PC-3 (cell line): ENCODE measurements at regions not wholly inside any gene's neighbourhood (a gene's known extent, or its start where the extent isn't known, plus 50 kb on each side); places are given as distances from the start of the nearest gene placed in this dataset.

ENCODE experiments used
- ATAC-seq: fragments of 200-7000 bp; cut with Tn5 transposase; 2 replicates; pipeline ENCODE4 v1.9.1; 2020; ENCODE audit warnings: mild to moderate bottlenecking, moderate library complexity
- BruUV-seq: library from RNA; stranded (reverse); fragments of 400-500 nt; replicated peaks from 2 replicates; lab custom pipeline; 2021; lab: Mats Ljungman, UMichigan
- CTCF ChIA-PET: fragments of 300-600 bp; sonication (Branson Sonifier 250); formaldehyde crosslinking; loops from one replicate; lab custom pipeline; 2022; ENCODE audit warnings: antibody characterized with exemption; lab: Charles Lee
- POLR2A ChIA-PET: fragments of 300-600 bp; sonication (Branson Sonifier 250); formaldehyde crosslinking; loops from one replicate; lab custom pipeline; 2022; ENCODE audit warnings: antibody characterized with exemption; ENCODE audit not compliant: unreplicated experiment; lab: Charles Lee
- DNase-seq: peaks from one replicate; pipeline ENCODE4 v3.0.0-alpha.2; 2015
- H2AFZ ChIP-seq: fragments of 300-600 bp; sonication (generic); 2 replicates; pipeline ENCODE4 v1.6.0; 2016; ENCODE audit warnings: antibody characterized with exemption, low read length
- H3F3A ChIP-seq: fragments of 300-600 bp; sonication (generic); one replicate; pipeline ENCODE4 v1.6.0; 2017; ENCODE audit warnings: antibody characterized with exemption, low read length, control low read depth, mild to moderate bottlenecking; ENCODE audit not compliant: unreplicated experiment
- H3K27ac ChIP-seq: fragments of 300-600 bp; sonication (generic); 2 replicates; pipeline ENCODE4 v1.5.1; 2016; ENCODE audit warnings: mild to moderate bottlenecking, low read length
- H3K27me3 ChIP-seq: fragments of 300-600 bp; sonication (generic); 2 replicates; pipeline ENCODE4 v1.6.1; 2016; ENCODE audit warnings: low read length, mixed read lengths
- H3K36me3 ChIP-seq: fragments of 300-600 bp; sonication (generic); 2 replicates; pipeline ENCODE4 v1.6.1; 2016; ENCODE audit warnings: low read depth, mixed run types, low read length, mixed read lengths
- H3K4me1 ChIP-seq: fragments of 300-600 bp; sonication (generic); 2 replicates; pipeline ENCODE4 v1.5.1; 2016; ENCODE audit warnings: low read length; ENCODE audit not compliant: insufficient read depth
- H3K4me2 ChIP-seq: fragments of 300-600 bp; sonication (generic); 2 replicates; pipeline ENCODE4 v1.6.0; 2016; ENCODE audit warnings: low read length
- H3K4me3 ChIP-seq: fragments of 300-600 bp; sonication (generic); 2 replicates; pipeline ENCODE4 v1.5.1; 2016; ENCODE audit warnings: mild to moderate bottlenecking, low read length, mixed read lengths
- H3K79me2 ChIP-seq: fragments of 300-600 bp; sonication (generic); 2 replicates; pipeline ENCODE4 v1.6.1; 2017; ENCODE audit warnings: low read length, mixed read lengths
- H3K9ac ChIP-seq: fragments of 300-600 bp; sonication (generic); 2 replicates; pipeline ENCODE4 v1.6.0; 2016; ENCODE audit warnings: mild to moderate bottlenecking, low read length
- H3K9me2 ChIP-seq: fragments of 300-600 bp; sonication (generic); replicated peaks from 2 replicates; pipeline ENCODE4 v1.6.1; 2016; ENCODE audit warnings: mixed run types, low read length, mixed read lengths
- H3K9me3 ChIP-seq: fragments of 300-600 bp; sonication (generic); 2 replicates; pipeline ENCODE4 v1.6.1; 2016; ENCODE audit warnings: low read length, mixed read lengths
- H4K20me1 ChIP-seq: fragments of 300-600 bp; sonication (generic); 2 replicates; pipeline ENCODE4 v1.6.1; 2016; ENCODE audit warnings: low read length, mixed read lengths
- CTCF ChIP-seq: fragments of 300-600 bp; sonication (generic); conservative IDR thresholded peaks from 2 replicates; pipeline ENCODE4 v1.5.1; 2017; ENCODE audit warnings: antibody characterized with exemption, low read depth, mild to moderate bottlenecking, low read length
- EZH2 ChIP-seq: fragments of 300-600 bp; sonication (generic); IDR thresholded peaks from one replicate; pipeline ENCODE4 v1.6.1; 2017; ENCODE audit warnings: antibody characterized with exemption, mild to moderate bottlenecking, low read length; ENCODE audit not compliant: unreplicated experiment
- EZH2phosphoT487 ChIP-seq: fragments of 300-600 bp; sonication (generic); IDR thresholded peaks from 2 replicates; pipeline ENCODE4 v1.6.1; 2018; ENCODE audit warnings: mild to moderate bottlenecking, antibody characterized with exemption, low read length, borderline replicate concordance
- intact Hi-C: fragments of 100-400 bp; cut with micrococcal nuclease; formaldehyde crosslinking; loops from 2 replicates; pipeline ENCODE4 v1.9.0; 2023

- Histone ChIP-seq H3K4me2 (no peak overlapping the region), H3K27ac (no peak overlapping the region), H2AFZ (no peak overlapping the region), H4K20me1 (no peaks in the 10 kb centered on the region), H3K27me3 (peaks cover 39% of the 10 kb centered on the region), H3K4me3 (no peak overlapping the region), H3K9me2 (no peaks in the 10 kb centered on the region), H3F3A (no peaks in the 10 kb centered on the region), H3K79me2 (no peaks in the 10 kb centered on the region), H3K4me1 (no peaks in the 10 kb centered on the region), H3K36me3 (no peaks in the 10 kb centered on the region), H3K9me3 (no peaks in the 10 kb centered on the region), H3K9ac (no peak overlapping the region)
- ChIA-PET CTCF (no interaction called here), POLR2A (no interaction called here)
- ATAC-seq (no peak), DNase-seq (no peak)
- TF ChIP-seq CTCF (no peak), EZH2 (no peak), EZH2phosphoT487 (no peak)
- intact Hi-C loops = no loop called here
- BruUV-seq = no TSS peak
These were observed 212.6 kb downstream of the SOD2 start for GRCh38 chr6:159480471-159480870.

- Histone ChIP-seq H4K20me1 (no peaks in the 10 kb centered on the region), H3K27me3 (peaks cover 39% of the 10 kb centered on the region), H3K79me2 (no peaks in the 10 kb centered on the region), H3K9me2 (no peaks in the 10 kb centered on the region), H3K9me3 (no peaks in the 10 kb centered on the region), H3K4me2 (no peak overlapping the region), H3K36me3 (no peaks in the 10 kb centered on the region), H3K4me3 (no peak overlapping the region), H3K9ac (no peak overlapping the region), H3K4me1 (no peaks in the 10 kb centered on the region), H2AFZ (no peak overlapping the region), H3K27ac (no peak overlapping the region), H3F3A (no peaks in the 10 kb centered on the region)
- no TSS peak for BruUV-seq
- intact Hi-C loops = no loop called here
- no peak for ATAC-seq
- no peak for TF ChIP-seq CTCF
- ChIA-PET CTCF (no interaction called here), POLR2A (no interaction called here)
- DNase-seq = no peak
These were observed 213.9 kb downstream of the SOD2 start for GRCh38 chr6:159479146-159479545.

GRCh38 chr6:159473475-159474263, 219.4 kb downstream of the SOD2 start:
- Histone ChIP-seq H3K4me1 (no peaks in the 10 kb centered on the region), H3K27ac (no peak overlapping the region), H3K27me3 (no peaks in the 10 kb centered on the region), H3K4me2 (no peak overlapping the region), H3K79me2 (no peaks in the 10 kb centered on the region), H4K20me1 (no peaks in the 10 kb centered on the region), H3K36me3 (no peaks in the 10 kb centered on the region), H3K9me2 (no peaks in the 10 kb centered on the region), H3K4me3 (no peak overlapping the region), H3K9me3 (no peaks in the 10 kb centered on the region), H3K9ac (no peak overlapping the region), H2AFZ (no peak overlapping the region), H3F3A (no peaks in the 10 kb centered on the region)
- ChIA-PET CTCF (no interaction called here), POLR2A (no interaction called here)
- ATAC-seq (no peak), DNase-seq (no peak)
- BruUV-seq = no TSS peak
- intact Hi-C loops = no loop called here
- TF ChIP-seq CTCF (no peak), EZH2phosphoT487 (no peak), EZH2 (no peak)
